ENCODE measurements at regions not wholly inside any gene's neighbourhood (a gene's known extent, or its start where the extent isn't known, plus 50 kb on each side); places are given as distances from the start of the nearest gene placed in this dataset.

DNA sequence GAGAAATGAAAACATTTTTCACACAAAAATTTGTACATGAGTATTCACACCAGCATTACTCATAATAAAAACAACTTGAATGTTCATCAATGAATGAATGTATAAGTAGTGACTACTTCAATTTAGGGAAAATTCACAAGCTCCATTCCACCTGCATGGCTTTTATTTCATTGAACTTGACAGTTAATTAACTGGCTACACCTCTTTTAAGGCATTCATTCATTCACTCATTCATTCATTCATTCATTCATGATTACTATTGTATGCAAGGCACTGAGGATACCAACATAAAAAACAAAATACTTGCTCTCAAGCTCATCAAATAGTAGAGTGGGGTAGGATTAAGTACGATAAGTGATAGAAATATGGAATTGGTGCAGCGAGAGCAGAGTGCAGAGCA lies 198.3 kb upstream of the DLGAP1 start:
- TF ChIP-seq EP300 (IDR thresholded peaks at IDR 0.05) (no peak), CTCF (IDR thresholded peaks at IDR 0.05) (no peak), POLR2A (IDR thresholded peaks at IDR 0.05) (no peak)
- DNase-seq, result no peak
- Histone ChIP-seq H3K4me3 (no peak overlapping the region), H3K27me3 (no peaks in the 10 kb centered on the region), H3K9me3 (no peaks in the 10 kb centered on the region), H3K36me3 (no peaks in the 10 kb centered on the region), H3K27ac (no peak overlapping the region), H3K4me1 (ENCODE audit: insufficient read depth) (no peaks in the 10 kb centered on the region)
- 84 to 93% (median 92%) methylated on average over 2 of the region's 2 CpGs for WGBS, 3 donors
- intact Hi-C loops (cut with DNase I), result no loop called here

- Histone ChIP-seq H3K4me1 (ENCODE audit: insufficient read depth) (no peaks in the 10 kb centered on the region), H3K9me3 (no peaks in the 10 kb centered on the region), H3K27me3 (no peaks in the 10 kb centered on the region), H3K4me3 (no peak overlapping the region), H3K36me3 (no peaks in the 10 kb centered on the region), H3K27ac (no peak overlapping the region)
- no peak for DNase-seq
- 61 to 79% (median 66%) methylated on average over 5 of the region's 5 CpGs for WGBS, 3 donors
- TF ChIP-seq EP300 (IDR thresholded peaks at IDR 0.05) (no peak), CTCF (IDR thresholded peaks at IDR 0.05) (no peak), POLR2A (IDR thresholded peaks at IDR 0.05) (no peak)
- intact Hi-C loops (cut with DNase I), result no loop called here
These were observed 186.8 kb upstream of the DLGAP1 start for GRCh38 chr18:4641771-4642368.

DNA sequence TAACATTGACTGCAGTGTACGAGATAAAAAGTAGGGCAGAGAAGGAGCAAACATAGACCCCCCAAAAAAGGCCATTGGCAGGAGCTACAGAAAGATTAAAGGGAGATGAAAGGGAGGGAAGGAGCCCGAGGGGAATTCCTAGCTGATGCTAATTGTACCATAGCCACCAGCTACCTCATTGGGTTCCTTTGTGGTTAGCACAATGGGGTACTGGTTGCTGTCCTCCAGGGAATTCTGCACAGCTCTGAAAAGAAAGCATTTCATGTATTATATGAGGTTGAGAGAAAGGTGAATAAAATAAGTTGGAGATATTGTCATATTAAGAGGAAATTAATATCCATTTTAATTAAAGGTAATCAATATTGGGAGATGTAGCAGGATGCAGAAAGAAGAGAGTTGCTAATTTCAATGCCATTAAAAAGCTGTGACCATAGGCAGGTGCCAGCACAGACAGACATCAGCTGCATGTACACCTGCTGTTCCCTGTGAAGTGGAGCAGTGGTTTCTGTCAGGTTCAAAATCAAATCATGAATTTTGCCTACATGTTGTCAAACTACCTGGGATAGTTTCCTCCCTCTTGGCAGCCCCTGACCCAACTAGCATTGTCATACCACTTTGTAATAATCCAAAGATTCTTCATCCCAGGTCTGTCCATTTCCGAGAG lies 185.4 kb upstream of the DLGAP1 start:
- H3K27ac ChIP-seq, result no peak overlapping the region
- intact Hi-C loops (cut with DNase I), result no loop called here
- H3K4me1 ChIP-seq (ENCODE audit: insufficient read depth), result no peaks in the 10 kb centered on the region
- no peak for DNase-seq
- H3K9me3 ChIP-seq, result no peaks in the 10 kb centered on the region
- no peak overlapping the region for H3K4me3 ChIP-seq
- no peaks in the 10 kb centered on the region for H3K36me3 ChIP-seq
- no peaks in the 10 kb centered on the region for H3K27me3 ChIP-seq
- TF ChIP-seq EP300 (IDR thresholded peaks at IDR 0.05), result no peak
- 39 to 51% (median 41%) methylated on average over 3 of the region's 3 CpGs for whole genome bisulfite sequencing, 3 donors

DNA sequence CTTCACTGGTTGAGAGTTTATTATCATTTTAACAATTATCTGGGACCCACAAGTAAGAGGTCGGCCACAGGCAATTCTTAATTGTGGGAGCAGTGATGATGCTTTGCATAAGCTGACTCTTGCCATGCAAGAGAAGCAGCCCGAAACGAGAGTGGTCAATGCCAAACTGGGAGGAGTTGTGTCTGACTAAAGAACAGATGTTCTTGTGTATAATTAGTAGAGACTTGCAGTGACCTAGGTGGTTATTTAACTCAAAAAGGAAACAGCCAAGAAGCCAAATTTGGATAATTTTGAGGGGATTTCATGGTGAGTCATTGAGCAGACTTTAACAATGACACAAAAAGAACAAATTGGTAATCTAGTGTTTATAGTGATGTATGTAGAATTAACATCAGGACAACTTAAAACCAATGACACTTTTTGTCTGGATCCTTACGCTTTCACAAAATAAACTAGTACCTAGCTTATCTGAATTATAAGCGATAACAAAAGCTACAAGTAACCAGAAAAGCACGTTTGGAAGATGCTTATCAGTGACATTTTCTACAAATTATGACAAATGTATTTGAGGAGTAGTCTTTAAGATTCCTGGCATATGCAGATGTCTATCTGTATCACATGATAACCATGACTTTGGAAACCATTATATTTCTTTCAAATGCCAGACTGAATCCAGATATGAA lies 184.7 kb upstream of the DLGAP1 start:
- intact Hi-C loops (cut with DNase I), result no loop called here
- WGBS, 3 donors, result 12 to 21% (median 14%) methylated on average over 6 of the region's 6 CpGs
- no peak for TF ChIP-seq POLR2A (IDR thresholded peaks at IDR 0.05)
- no peak for TF ChIP-seq CTCF (IDR thresholded peaks at IDR 0.05)
- no peak for TF ChIP-seq EP300 (IDR thresholded peaks at IDR 0.05)
- Histone ChIP-seq H3K27ac (no peak overlapping the region), H3K9me3 (no peaks in the 10 kb centered on the region), H3K27me3 (no peaks in the 10 kb centered on the region), H3K4me1 (ENCODE audit: insufficient read depth) (no peaks in the 10 kb centered on the region), H3K36me3 (no peaks in the 10 kb centered on the region), H3K4me3 (no peak overlapping the region)
- DNase-seq, result no peak

DNA sequence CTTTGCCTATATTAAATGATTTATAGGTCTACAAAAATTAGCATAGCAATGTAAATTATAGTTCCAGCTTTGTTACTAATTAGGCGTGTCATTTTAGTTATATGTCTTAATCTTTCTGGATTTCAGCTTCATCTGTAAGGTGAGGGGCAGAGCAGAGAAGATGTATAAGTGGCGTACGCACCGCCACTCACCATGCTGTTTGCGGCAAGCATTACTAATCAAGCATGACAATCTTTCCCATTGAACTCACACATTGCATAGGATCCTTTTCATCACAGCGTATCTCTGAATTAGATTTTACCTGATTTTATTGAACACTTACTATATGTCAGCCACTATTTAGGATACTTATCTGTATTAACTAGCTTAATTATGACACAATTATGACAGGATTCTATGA lies 183.6 kb upstream of the DLGAP1 start:
- H3K4me1 ChIP-seq (ENCODE audit: insufficient read depth), result no peaks in the 10 kb centered on the region
- TF ChIP-seq CTCF (IDR thresholded peaks at IDR 0.05) (no peak), EP300 (IDR thresholded peaks at IDR 0.05) (no peak), POLR2A (IDR thresholded peaks at IDR 0.05) (no peak)
- 95 to 99% (median 97%) methylated on average over 6 of the region's 6 CpGs for WGBS, 3 donors
- H3K4me3 ChIP-seq, result no peak overlapping the region
- no peak overlapping the region for H3K27ac ChIP-seq
- DNase-seq, result no peak
- H3K27me3 ChIP-seq, result no peaks in the 10 kb centered on the region
- no peaks in the 10 kb centered on the region for H3K9me3 ChIP-seq
- no peaks in the 10 kb centered on the region for H3K36me3 ChIP-seq
- intact Hi-C loops (cut with DNase I), result no loop called here
